ENCODE measurements at regions not wholly inside any gene's neighbourhood (a gene's known extent, or its start where the extent isn't known, plus 50 kb on each side); places are given as distances from the start of the nearest gene placed in this dataset.

- Histone ChIP-seq H3K9me3 (ENCODE audit: control insufficient read depth, low read length) (no peaks in the 10 kb centered on the region), H3K27me3 (ENCODE audit: control insufficient read depth, insufficient read depth, low read length) (no peaks in the 10 kb centered on the region), H3K27ac (no peak overlapping the region), H3K4me2 (ENCODE audit: low read length) (no peak overlapping the region), H3K4me3 (ENCODE audit: low read depth, low read length) (no peak overlapping the region), H3K9ac (no peak overlapping the region), H3K4me1 (no peaks in the 10 kb centered on the region), H3K79me2 (no peaks in the 10 kb centered on the region), H3K36me3 (ENCODE audit: control insufficient read depth, insufficient read depth, low read length) (no peaks in the 10 kb centered on the region), H2AFZ (no peak overlapping the region)
- no peak for TF ChIP-seq CTCF (IDR thresholded peaks at IDR 0.05)
Observed at GRCh38 chr22:27554106-27554811, 247.3 kb downstream of the MN1 start.

GRCh38 chr22:27554841-27555456, 246.6 kb downstream of the MN1 start:
- H3K4me3 ChIP-seq (ENCODE audit: low read depth, low read length), result no peak overlapping the region
- H2AFZ ChIP-seq, result no peak overlapping the region
- no peaks in the 10 kb centered on the region for H3K36me3 ChIP-seq (ENCODE audit: control insufficient read depth, insufficient read depth, low read length)
- H3K27ac ChIP-seq, result no peak overlapping the region
- H3K27me3 ChIP-seq (ENCODE audit: control insufficient read depth, insufficient read depth, low read length), result no peaks in the 10 kb centered on the region
- no peaks in the 10 kb centered on the region for H3K9me3 ChIP-seq (ENCODE audit: control insufficient read depth, low read length)
- no peak for TF ChIP-seq CTCF (IDR thresholded peaks at IDR 0.05)
- no peaks in the 10 kb centered on the region for H3K79me2 ChIP-seq
- no peaks in the 10 kb centered on the region for H3K4me1 ChIP-seq
- H3K9ac ChIP-seq, result no peak overlapping the region
- H3K4me2 ChIP-seq (ENCODE audit: low read length), result no peak overlapping the region

- no peak for TF ChIP-seq CTCF (IDR thresholded peaks at IDR 0.05)
- H3K36me3 ChIP-seq (ENCODE audit: control insufficient read depth, insufficient read depth, low read length), result no peaks in the 10 kb centered on the region
Observed at GRCh38 chr22:27556371-27556770, 245.2 kb downstream of the MN1 start.

GRCh38 chr22:27557286-27558008, 244.1 kb downstream of the MN1 start:
- Histone ChIP-seq H3K27me3 (ENCODE audit: control insufficient read depth, insufficient read depth, low read length) (no peaks in the 10 kb centered on the region), H3K27ac (no peak overlapping the region), H3K9ac (no peak overlapping the region), H3K4me1 (no peaks in the 10 kb centered on the region), H3K4me2 (ENCODE audit: low read length) (no peak overlapping the region), H3K36me3 (ENCODE audit: control insufficient read depth, insufficient read depth, low read length) (no peaks in the 10 kb centered on the region), H3K79me2 (no peaks in the 10 kb centered on the region), H3K4me3 (ENCODE audit: low read depth, low read length) (no peak overlapping the region), H3K9me3 (ENCODE audit: control insufficient read depth, low read length) (no peaks in the 10 kb centered on the region), H2AFZ (no peak overlapping the region)
- TF ChIP-seq CTCF (IDR thresholded peaks at IDR 0.05), result no peak

More at GRCh38 chr22:27556371-27556770, 245.2 kb downstream of the MN1 start:
- H3K4me1 ChIP-seq, result no peaks in the 10 kb centered on the region
- H3K9me3 ChIP-seq (ENCODE audit: control insufficient read depth, low read length), result no peaks in the 10 kb centered on the region
- no peak overlapping the region for H2AFZ ChIP-seq
- H3K27ac ChIP-seq, result no peak overlapping the region
- no peak overlapping the region for H3K4me2 ChIP-seq (ENCODE audit: low read length)
- H3K27me3 ChIP-seq (ENCODE audit: control insufficient read depth, insufficient read depth, low read length), result no peaks in the 10 kb centered on the region
- H3K4me3 ChIP-seq (ENCODE audit: low read depth, low read length), result no peak overlapping the region
- H3K79me2 ChIP-seq, result no peaks in the 10 kb centered on the region
- H3K9ac ChIP-seq, result no peak overlapping the region
